ENCODE measurements at regions not wholly inside any gene's neighbourhood (a gene's known extent, or its start where the extent isn't known, plus 50 kb on each side); places are given as distances from the start of the nearest gene placed in this dataset.

- H3K27me3 ChIP-seq (ENCODE audit: insufficient read depth): no peaks in the 10 kb centered on the region
- H3K36me3 Mint-ChIP-seq (ENCODE audit: low read depth): peaks cover 3% of the 10 kb centered on the region; the same call in 2 of the 3 replicates
- no peaks in the 10 kb centered on the region for H3K36me3 ChIP-seq (ENCODE audit: insufficient read depth)
- H3K9me2 ChIP-seq (ENCODE audit: insufficient read depth): 0 out of 2 replicates have a peak, but pooled peaks cover 4% of the 10 kb centered on the region
- H3K4me3 ChIP-seq: no peak overlapping the region
- H3K4me3 Mint-ChIP-seq: no peak overlapping the region
- no peak overlapping the region for H3K27ac Mint-ChIP-seq
- TF ChIP-seq ETS1 (IDR thresholded peaks at IDR 0.05): no peak
- TF ChIP-seq EZH2phosphoT487 (IDR thresholded peaks at IDR 0.05; ENCODE audit: unreplicated experiment): no peak
- no peak for TF ChIP-seq CTCF (conservative IDR thresholded peaks at IDR 0.05; ENCODE audit: low read depth in 2 of 2)
- TF ChIP-seq STAT1 (IDR thresholded peaks at IDR 0.05; ENCODE audit: unreplicated experiment): no peak
- TF ChIP-seq JUNB (IDR thresholded peaks at IDR 0.05; ENCODE audit: unreplicated experiment): no peak
- TF ChIP-seq NANOG (IDR thresholded peaks at IDR 0.05; ENCODE audit: borderline replicate concordance): no peak
- no peak for TF ChIP-seq CREB1 (CRISPR knock-in tag; IDR thresholded peaks at IDR 0.05; ENCODE audit: low read depth)
- TF ChIP-seq ZNF331 (CRISPR knock-in tag; IDR thresholded peaks at IDR 0.05; ENCODE audit: low read depth): no peak
- no peak for TF ChIP-seq REST (IDR thresholded peaks at IDR 0.05; ENCODE audit: unreplicated experiment)
- TF ChIP-seq POLR2AphosphoS5 (IDR thresholded peaks at IDR 0.05; ENCODE audit: low read depth): no peak
- no peak for TF ChIP-seq ZNF114 (CRISPR knock-in tag; IDR thresholded peaks at IDR 0.05)
- TF ChIP-seq ZNF462 (CRISPR knock-in tag; IDR thresholded peaks at IDR 0.05): no peak
- TF ChIP-seq EZH2 (IDR thresholded peaks at IDR 0.05; ENCODE audit: low read depth, unreplicated experiment): no peak
- DNase-seq (ENCODE audit: low spot score): no peak
- H3K79me2 ChIP-seq (replicated peaks; ENCODE audit: insufficient read depth): no peaks in the 10 kb centered on the region
- H3K4me1 ChIP-seq (ENCODE audit: insufficient read depth): peaks cover 11% of the 10 kb centered on the region
- H3K27ac ChIP-seq (ENCODE audit: low read depth): no peak overlapping the region
- H4K20me1 ChIP-seq (replicated peaks; ENCODE audit: insufficient read depth): no peaks in the 10 kb centered on the region
- H3K27me3 Mint-ChIP-seq (ENCODE audit: insufficient read depth, low read depth, poor library complexity): peaks cover 11% of the 10 kb centered on the region
- peaks cover 35% of the 10 kb centered on the region for H3K4me1 Mint-ChIP-seq
- no peaks in the 10 kb centered on the region for H3F3A ChIP-seq (replicated peaks; ENCODE audit: low read depth)
- peaks cover 16% of the 10 kb centered on the region for H3K9me3 Mint-ChIP-seq
- H2AFZ ChIP-seq: no peak overlapping the region; the same call in 1 of the 2 replicates
- ATAC-seq: no peak
- no peak overlapping the region for H3K4me2 ChIP-seq
These were observed 140.5 kb downstream of the ZFP36L2 start for GRCh38 chr2:43085929-43086328.

Measured in GM23338 (cell line).